Left hindlimb (tissue), 1 donor: ENCODE measurements at regions not wholly inside any gene's neighbourhood (a gene's known extent, or its start where the extent isn't known, plus 50 kb on each side); places are given as distances from the start of the nearest gene placed in this dataset.

ENCODE experiments used
- DNase-seq: peaks from one replicate; pipeline ENCODE4 v3.0.0-alpha.2; 2018

- no peak for DNase-seq
These were observed 193.9 kb upstream of the KCNG1 start for GRCh38 chr20:51216850-51217249.

GRCh38 chr20:51212816-51213215, 189.9 kb upstream of the KCNG1 start:
- no peak for DNase-seq

DNA sequence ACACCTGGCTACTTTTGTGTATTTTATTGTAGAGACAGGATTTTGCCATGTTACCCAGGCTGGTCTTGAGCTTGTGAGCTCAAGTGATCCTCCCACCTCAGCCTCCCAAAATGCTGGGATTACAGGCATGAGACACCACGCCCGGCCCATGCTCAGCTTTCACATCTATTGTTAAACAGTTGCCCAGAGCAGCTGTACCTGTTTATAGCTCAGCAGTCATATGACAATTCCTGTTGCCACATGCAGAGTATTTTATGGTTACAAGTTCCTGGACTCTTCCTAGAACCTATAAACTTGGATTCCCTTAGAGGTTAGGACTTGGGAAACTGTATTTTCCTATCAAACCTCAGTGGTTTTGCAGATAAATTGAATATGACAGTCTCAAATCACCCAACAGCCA, 188.3 kb upstream of the KCNG1 start:
- no peak for DNase-seq

DNA sequence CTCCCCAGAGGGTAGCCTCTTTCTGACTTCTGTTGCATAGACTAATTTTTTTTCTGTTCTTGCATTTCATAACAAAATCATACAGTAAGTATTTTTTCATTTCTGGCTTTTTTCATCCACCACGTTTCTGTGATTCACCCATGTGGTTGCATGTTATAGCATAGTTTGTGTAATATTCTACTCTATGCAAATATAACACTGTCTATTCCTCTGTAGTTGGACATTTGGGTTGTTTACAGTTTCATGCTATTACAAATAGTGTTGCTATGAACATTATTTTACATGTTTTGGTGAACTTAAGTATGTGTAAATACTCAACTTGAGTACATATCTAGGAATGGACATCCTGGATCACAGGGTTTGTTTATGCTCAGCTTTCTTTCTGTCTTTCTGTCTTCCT, 187.2 kb upstream of the KCNG1 start:
- DNase-seq: no peak

DNA sequence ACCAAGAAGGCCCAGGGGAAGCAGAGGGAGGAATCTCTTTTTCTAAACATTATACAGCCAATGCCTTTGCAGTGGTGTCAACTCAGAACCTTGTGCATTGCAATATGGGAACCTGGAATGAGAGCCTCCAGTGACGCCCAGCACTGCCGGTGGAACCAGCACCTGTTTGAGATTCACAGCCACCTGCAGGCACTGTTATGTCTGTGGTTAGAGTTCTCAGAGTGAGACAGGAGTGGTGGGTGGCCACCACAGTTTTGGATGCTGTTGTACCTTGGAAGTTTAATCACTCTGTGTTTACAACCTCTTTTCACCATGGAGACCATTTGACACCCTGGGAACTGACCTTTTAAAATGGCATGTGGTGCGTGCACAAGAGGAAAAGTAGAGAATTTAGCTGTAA, 185.3 kb upstream of the KCNG1 start:
- no peak for DNase-seq

DNA sequence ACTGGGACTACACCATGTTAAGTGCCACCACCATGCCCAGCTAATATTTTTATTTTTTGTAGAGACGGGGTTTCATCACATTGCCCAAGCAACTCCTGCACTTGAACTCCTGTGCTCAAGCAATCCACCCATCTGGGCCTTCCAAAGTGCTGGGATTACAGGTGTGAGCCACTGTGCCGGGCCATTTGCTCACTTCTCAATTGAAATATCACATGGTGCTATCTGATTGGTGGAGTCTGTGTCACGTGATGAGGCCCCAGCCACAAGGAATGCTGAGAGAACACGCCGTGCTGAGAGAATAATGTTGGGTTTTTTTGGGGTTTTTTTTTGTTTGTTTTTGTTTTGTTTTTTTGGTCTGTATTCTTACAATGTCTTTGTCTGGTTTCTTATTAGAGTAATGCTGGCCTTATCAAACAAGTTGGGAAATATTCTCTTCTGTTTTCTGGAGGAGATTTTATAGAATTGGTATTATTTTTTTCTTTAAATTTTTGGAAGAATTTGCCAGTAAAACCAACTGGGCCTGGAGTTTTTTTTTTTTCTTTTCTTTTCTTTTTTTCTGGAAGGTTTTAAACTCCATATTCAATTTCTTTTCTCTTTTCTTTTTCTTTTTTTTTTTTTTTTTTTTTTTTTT, 183.2 kb upstream of the KCNG1 start:
- no peak for DNase-seq

DNA sequence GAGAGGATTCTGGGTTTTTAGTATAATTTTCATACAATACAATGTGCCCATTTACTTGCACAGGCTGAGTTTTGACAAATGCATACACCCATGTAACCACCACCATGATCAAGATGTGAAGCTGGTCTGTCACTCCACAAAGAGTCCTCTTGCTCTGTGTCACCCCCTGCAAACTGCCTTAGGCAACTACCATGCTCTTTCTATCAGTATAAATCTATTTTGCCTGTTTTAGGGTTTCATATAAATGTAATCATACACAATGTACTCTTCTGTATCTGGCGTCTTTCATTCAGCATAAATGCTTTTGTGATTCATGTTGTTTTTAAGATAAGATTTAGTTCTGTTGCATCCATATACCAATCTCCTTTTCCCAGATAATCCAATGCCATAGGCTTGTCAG, 181.9 kb upstream of the KCNG1 start:
- DNase-seq: no peak

DNA sequence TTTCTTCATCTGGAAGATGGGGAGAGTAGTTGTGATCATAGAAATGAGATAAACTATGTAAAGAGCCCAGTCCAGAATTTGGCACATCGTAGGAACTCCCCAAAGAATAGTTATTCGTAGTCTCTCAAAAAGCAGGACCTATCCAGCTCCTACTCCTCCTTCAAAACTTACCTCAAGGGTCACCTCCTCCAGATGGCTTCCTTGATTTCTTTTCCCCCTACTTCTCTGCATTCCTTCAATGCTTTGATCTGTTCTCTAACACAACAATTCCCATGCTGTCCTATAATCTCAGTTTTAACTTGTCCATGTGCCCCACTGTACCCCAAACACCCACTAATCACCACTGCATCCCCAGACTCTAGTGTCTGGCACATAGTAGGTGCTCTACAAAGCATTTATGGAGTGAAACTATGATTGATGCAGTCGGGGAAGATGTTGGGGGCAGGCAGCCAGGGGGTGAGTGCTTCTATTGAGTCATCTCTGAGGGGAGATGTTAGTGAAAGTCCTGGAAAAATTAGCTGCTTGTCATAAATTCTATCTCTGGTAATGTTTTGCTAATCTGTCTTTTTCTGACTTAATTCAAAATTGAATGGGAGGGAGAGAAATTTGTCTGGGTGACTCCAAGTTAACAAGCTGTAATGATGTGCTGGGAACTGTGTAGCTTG, 181.3 kb upstream of the KCNG1 start:
- DNase-seq: no peak

GRCh38 chr20:51202304-51202703, 179.4 kb upstream of the KCNG1 start:
- DNase-seq: no peak

DNA sequence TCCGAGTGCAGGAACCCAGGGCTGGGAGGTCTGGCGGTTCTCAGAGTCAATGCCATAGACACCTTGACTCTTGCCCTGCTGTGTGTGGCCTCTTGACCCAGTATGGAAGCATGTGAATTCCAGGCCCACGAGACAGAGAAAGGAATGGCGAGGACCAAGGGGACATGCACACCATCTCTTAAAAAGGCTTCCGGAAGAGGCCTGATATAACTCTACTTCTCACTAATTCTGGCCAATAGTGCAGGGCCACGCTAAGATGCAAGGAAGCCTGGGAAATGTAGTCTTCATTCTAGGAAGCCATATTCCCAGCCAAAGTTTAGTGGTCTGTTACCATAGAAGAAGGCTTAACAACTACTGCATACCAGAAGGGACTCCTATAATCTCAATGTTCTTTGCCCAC, 177.0 kb upstream of the KCNG1 start:
- no peak for DNase-seq

DNA sequence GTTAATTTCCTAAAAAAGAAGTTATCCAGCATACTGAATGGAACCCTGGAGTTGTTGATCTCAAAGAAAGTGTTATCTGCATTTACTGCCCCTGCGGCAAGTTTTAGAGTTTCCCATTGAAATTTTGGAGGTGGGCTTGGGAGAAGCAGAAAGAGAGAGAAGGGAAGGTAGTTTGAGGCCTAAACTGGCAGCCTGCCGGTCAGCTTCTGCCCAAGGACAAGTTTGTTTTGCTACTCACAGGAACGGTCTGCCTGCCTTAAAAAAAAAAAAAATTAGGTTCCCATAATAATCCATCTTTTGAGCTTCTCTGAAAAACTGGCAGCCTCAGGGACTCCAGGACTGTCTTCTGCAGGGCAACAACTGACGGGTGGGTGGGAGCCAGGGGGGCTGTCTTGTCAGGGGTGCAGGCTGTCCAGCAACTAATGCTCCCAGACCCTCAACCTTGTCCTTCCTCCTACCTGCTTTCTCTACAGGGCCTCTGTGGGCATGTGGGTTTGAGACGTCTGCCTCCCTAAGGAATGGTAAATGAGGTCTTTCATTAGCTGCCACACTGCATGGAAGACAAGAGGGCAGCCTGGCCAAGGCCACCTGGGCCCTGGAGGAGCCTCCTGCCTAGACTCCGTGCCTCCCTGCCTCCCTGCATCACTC, 176.1 kb upstream of the KCNG1 start:
- DNase-seq: no peak

DNA sequence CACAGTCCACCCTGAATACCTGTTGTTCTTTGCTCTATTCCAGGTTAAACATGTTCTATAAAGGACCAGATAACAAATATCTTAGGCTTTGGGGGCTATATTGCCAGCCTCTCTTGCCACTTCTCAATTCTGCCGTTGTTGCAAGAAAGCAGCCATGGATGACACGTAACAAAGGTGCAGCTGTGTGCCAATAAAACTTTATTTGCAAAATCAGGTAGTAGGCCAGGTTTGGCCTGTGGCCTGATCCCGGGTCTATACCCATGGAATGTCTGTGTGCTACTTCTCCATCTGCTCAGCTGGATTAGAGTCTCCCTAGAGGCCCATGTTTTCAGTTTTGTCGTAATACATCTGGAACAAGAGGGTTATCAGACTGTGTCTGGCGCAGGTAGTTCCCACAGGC, 175.3 kb upstream of the KCNG1 start:
- DNase-seq: no peak

GRCh38 chr20:51196991-51197651, 174.2 kb upstream of the KCNG1 start:
- no peak for DNase-seq

DNA sequence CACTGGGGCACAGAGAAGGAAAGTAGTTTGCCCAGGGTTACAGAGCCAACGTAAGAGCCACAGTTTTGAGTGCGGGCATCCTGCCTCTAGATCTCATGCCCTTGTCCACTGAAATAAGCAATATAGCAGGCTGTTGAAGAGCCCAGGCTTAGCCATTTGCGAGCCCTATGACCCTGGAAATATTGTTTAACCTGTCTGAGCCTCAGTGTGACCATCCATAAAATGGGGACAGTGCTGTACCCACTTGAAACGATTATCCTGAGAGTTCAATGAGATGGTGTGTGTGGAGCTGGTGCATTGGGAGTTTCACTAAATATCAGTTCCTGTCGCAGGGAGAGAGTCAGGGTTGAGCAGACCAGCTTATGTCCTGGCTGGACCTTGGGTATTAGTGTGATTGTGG, 173.1 kb upstream of the KCNG1 start:
- no peak for DNase-seq

DNA sequence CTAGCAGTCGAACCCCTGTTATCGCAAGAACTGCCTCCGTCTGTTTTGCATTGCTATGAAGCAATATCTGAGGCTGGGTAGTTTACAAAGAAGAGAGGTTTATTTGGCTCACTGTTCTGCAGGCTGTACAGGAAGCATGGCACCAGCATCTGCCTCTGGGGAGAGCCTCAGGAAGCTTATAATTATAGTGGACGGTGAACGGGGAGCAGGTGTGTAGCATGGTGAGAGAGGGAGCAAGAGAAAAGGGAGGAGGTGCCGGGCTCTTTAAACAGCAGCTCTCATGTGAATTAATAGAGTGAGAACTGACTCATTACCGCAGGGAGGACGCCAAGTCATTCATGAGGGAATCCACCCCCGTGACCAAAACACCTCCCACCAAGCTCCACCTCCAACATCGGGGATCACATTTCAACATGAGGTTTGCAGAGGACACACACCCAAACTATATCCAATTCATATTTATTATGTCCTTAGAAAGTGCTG, 172.6 kb upstream of the KCNG1 start:
- DNase-seq: no peak

GRCh38 chr20:51193066-51193772, 170.3 kb upstream of the KCNG1 start:
- no peak for DNase-seq

DNA sequence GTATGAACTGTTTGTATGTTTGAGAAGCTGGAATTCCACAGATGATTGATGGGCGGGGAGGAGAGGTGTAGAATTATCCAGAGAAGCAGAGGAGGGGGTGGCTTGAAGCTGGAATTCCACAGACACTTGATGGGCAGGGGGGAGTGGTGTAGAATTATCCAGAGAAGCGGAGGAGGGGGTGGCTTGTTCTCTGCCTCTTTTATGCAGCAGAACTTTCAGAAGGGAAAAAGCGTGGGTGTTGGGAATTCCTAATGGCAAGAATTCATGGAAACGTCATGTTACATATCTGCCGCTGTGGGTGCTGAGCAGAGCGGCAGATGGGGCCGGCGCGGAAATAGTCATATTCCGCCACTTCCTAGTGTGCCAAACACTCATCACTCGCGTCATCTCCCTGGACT, 167.9 kb upstream of the KCNG1 start:
- no peak for DNase-seq

GRCh38 chr20:51189814-51190782, 167.2 kb upstream of the KCNG1 start:
- DNase-seq: no peak

- no peak for DNase-seq
These were observed 166.0 kb upstream of the KCNG1 start for GRCh38 chr20:51188941-51189340.

GRCh38 chr20:51187261-51187660, 164.4 kb upstream of the KCNG1 start:
- DNase-seq: no peak

DNA sequence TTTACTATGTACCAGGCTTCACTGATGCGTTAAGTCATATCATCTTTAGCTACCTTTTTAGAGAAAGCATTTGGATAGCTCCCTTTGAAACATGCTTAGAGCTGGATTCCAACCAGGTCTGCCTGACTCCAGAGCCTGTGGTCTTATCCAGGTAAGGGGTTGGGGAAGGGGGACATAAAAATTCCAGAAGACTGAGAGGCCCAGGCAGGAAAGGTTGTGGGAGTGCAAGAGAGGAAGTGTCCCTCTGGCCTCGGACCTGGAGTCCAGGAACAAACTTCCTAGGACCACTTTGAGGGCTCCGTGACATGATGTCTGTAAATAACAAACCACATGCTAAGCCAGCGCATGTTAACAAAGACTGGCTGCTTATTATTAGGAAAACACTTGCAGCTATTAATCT, 163.0 kb upstream of the KCNG1 start:
- DNase-seq: no peak

- DNase-seq: no peak
These were observed 162.4 kb upstream of the KCNG1 start for GRCh38 chr20:51185277-51185676.
